DMS79 treated with DMSO at 0.1 percent for 48 hours (cell line): ENCODE measurements at regions not wholly inside any gene's neighbourhood (a gene's known extent, or its start where the extent isn't known, plus 50 kb on each side); places are given as distances from the start of the nearest gene placed in this dataset.
"Not testable (repeated sequence)": the region's sequence is repeated elsewhere in the genome, so short reads cannot be mapped to it uniquely, and the experiment has no call there.

Source experiments
- DNase-seq: peaks from one replicate; lab custom pipeline; 2025; lab: John Stamatoyannopoulos, UW

DNA sequence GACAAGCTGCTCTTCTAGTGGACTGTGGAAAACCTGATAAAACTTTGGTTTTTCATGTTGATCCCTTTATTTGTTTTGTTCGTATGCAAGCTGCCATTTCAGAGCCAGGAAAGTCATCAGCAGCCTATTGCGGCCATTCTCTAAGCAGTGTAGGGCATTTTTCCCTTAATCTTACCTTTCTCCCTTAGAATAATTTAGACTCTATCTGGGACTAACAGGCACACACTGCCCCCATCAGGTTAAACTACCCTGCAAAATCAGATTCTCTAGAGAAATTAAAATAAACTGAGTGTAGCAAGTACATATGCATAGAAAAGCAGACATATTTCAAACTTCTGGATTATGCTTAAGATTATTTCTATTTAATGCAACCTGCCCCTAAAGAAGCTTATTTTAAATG lies 347.5 kb downstream of the METTL4 start:
- no peak for DNase-seq

DNA sequence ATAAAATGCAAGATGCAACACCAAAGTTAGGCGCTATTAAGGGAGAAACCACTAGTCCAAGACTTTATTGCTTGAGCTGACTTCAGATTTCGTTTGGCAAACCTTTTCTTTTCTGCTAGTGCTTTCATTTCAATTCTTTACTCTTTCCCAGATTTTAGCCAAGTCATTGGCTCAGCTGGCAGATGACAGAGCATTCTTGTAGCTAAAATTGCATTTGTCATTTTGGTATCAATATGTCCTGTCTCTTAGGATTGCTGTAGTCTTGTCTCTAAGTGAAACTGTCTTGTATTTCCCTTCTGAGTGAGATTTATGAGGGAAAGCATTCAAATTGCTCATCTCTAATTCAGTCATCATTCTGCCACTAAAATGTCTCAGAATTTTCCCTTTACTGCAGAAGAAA lies 335.1 kb downstream of the METTL4 start:
- DNase-seq, result no peak

GRCh38 chr18:2237706-2238105 lies 333.6 kb downstream of the METTL4 start:
- DNase-seq, result no peak

DNA sequence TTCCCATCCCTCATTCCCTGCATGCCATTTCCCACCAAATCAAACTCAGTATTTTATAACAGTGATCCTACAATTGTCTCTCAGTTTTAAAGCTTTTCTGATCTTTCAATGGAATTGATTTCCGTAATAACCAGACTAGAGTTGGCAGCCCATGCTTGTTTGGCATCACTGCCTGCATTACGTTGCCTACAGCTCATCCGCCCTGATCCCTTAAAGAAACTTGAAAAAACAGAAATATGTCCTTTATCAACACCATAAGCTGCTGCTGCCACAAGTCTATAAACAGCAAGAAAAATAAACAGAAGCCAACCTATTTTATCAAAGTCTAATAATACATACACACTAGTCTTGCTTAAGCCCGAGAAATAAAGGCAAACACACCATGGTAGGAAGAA lies 331.0 kb downstream of the METTL4 start:
- DNase-seq, result no peak

DNA sequence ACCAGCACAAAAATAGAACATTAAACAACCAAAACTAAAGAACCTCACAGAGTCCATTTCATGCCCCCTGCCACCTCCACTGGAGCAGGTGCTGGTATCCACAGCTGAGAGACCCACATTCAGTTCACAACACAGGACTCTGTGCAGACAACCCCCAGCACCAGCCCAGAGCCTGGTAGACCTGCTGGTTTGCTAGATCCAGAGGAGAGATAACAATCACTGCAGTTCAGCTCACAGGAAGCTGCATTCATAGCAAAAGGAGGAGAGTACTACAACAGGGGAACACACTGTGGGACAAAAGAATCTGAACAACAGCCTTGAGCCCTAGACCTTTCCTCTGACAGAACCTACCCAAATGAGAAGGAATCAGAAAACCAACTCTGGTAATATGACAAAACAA lies 326.7 kb downstream of the METTL4 start:
- DNase-seq, result no peak

DNA sequence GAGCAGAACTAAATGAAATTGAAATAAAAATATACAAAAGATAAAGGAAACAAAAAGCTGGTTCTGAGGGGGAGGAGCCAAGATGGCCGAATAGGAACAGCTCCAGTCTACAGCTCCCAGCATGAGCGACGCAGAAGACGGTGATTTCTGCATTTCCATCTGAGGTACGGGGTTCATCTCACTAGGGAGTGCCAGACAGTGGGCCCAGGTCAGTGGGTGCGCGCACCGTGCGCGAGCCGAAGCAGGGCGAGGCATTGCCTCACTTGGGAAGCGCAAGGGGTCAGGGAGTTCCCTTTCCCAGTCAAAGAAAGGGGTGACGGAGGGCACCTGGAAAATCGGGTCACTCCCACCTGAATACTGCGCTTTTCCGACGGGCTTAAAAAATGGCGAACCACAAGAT lies 324.2 kb downstream of the METTL4 start:
- DNase-seq, result not testable (repeated sequence)

GRCh38 chr18:2254977-2255376 lies 316.3 kb downstream of the METTL4 start:
- DNase-seq, result no peak

DNA sequence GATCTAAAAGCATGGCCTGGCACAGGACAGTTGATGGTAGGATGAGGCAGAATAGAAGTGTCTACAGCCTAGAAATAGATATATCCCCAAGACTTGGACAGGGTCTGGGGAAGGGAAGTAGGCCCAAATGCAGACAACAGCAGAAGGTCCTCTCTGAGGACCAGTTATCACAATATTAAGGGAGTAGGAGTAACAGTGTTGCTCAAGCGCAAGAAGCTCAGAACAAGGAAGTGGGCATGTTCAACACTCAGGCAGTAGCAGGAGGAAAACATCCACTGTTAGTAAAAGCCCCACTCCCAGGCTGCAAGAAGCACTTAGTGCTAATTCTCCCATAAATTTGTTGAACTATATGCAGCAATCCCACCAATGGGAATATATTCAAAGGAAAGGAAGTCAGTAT lies 314.7 kb downstream of the METTL4 start:
- DNase-seq, result no peak

DNA sequence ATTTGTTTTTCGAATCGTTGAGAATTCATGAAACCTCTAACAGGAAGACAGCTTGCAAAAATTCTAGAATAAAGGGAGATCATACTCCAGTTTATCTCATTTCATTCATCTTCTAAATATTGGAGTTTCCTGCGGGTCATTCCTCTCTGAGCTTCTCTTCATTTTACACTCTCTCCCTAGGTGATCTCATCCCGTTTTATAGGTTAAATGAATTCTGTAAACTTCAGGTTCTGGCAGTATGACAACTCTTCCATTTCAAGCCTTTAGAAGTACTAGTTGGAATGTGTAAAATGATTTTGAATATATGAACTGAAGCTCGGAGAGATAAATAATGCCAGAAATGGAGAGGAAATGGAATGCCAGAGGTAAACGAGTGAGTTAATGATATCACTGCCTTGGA lies 312.4 kb downstream of the METTL4 start:
- DNase-seq, result no peak

DNA sequence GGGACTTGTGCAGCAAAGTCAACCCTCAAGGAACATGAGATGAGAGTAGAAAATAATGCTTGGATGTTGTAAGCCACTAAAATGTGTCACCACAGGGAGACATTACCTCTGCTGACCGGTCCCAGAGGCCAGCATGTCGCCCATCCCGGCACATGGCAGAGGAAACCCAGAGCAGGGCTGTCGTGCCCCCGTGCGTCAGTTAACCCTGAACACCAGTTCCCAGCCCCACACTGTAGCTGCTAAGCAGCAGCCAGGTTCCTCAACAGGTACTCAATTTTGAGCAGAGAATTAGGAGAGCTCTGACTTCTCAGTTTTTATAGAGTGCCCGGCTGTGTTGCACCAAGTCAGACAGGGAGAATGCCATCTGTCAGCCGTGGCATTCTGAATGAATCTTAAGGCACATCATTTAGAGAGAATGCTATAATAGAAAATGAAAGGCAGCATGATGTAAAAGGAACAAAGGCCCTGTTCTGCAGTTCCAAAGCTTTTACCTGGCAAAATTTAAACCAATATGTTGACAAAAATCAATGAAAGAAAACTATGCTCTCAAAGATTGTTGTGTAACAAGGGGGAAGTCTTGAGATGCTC lies 307.9 kb downstream of the METTL4 start:
- DNase-seq, result no peak

DNA sequence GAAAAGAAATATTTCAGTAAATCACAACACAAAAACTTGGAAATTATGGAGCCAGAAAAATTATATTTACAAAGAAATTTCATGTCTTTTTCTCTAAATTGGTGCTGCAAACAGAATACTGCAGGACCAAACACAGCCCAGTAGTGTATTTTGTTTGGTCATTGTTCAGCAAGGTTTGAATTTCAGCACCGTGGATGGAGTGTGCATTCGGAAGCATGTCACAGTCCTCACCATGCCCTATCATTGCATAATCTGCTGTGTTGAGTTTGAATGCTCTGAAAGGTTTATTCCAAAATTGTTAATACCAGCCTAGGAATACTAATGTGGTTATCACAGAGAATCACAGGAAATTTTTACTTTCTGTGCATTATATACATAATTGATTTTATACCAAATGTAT lies 296.7 kb downstream of the METTL4 start:
- no peak for DNase-seq

GRCh38 chr18:2281086-2281485 lies 290.2 kb downstream of the METTL4 start:
- no peak for DNase-seq

DNA sequence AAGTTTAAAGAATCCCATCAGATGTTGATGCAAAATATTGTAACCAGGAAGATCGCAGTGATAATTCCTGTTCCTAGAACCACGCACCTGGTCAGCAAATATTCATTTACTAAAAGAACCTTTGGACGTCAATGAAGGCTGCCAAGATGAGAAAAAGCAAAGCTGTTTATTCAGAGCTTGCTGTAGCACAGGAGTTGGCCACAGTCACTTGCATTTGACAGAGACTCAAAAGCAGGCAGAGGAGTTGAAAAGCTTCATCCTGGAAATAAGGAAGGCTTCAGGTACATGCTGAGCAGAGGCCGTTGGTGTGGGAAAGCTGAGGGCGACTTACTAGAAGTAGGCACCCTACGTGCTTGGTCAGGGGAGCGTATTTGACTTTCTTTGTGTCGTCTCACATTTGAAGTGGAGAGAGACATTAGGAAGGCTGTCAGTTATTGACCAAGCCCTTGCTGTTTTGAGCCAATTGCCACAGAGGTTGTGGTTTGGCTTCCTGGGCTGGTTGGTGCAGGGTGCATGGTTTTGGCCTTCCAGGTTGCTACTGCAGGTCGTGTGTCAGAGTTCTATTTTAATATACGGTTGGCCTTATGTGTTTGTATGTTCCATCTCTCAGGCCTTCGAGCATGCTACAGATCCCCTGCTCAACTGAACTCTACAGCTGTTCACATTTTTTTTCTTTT lies 289.6 kb downstream of the METTL4 start:
- DNase-seq, result no peak

DNA sequence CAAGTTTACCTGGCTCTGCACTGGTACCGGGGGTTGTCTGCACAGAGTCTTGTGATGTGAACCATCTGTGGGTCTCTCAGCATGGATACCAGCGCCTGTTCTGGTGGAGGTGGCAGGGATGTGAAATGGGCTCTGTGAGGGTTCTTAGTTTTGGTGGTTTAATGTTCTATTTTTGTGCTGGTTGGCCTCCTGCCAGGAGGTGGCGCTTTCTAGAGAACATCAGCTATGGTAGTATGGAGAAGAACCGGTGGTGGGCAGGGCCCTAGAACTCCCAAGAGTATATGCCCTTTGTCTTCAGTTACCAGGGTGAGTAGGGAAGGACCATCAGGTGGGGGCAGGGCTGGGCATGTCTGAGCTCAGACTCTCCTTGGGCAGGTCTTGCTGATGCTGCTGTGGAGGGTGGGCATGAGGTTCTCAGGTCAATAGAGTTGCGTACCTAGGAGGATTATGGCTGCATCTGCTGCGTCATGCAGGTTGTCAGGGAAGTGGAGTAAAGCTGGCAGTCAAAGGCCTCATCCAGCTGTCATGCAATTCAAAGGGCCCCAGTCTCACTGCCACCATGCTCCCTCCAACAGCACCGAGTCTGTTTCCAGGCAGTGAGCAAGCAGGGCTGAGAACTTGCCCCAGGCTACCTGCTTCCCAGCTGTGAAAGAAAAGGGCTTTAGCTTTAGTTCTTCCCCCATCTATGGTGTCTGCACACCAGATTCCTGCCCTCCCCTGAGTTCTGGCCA lies 278.0 kb downstream of the METTL4 start:
- DNase-seq, result no peak

DNA sequence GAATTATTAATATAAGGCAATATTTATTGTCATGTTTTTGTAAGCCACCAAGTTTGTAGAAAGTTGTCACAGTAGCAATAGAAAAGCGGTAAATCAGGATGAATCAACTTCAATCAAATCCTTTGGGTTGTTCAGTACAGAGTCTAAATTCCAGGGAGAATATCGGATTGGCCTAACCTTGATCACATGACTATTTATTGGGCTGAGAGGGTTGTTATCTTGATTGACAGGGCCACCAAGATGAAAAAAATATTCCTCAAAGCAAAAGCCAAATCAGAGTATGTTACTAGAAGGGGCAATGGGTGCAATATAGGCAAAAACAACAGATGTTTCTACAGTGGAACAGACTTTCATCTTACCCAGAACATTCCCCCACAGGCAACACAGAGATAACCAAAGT lies 270.0 kb downstream of the METTL4 start:
- no peak for DNase-seq

- DNase-seq, result no peak
Measured at GRCh38 chr18:2302012-2302411, 269.3 kb downstream of the METTL4 start.

DNA sequence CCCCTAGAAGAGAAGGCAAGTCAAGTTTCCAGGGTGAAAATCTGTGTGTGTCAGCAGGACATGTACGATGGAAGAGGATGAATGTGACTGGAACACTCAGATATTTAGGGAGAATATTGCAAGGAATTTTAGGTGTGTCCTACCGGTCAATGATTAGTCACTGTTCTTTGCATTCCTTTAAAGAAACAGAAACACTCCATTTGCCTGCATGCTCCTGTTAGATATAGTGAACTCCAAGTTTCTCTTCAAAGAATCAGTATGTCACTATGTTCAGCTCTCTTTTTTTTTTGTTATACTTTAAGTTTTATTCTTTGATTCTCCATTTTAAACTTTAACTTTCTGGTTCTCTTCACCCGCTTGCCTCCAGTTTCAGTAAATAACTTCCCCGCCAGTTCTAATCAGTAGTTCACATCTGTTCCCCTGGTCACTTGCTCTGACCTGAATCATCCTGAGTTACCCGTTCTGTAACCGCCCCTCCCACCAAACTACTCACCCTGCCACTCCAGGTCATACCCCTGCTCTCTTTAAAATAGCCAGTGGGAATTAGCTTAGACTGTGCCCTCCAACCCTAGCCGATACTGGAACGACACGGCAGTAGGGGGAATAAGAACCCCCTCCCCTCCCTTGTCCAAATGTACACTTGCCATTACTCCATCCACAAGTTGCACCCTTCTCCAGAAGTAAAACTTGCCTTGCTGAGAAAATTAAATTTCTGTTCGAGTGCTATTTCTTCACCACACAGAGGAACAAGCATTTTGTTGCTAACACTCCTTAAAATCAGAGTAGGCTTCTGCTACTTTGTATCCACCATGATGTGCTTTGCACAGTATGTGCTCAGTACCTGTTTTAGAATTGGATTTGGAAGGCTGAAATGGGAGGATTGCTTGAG lies 268.4 kb downstream of the METTL4 start:
- DNase-seq, result no peak

DNA sequence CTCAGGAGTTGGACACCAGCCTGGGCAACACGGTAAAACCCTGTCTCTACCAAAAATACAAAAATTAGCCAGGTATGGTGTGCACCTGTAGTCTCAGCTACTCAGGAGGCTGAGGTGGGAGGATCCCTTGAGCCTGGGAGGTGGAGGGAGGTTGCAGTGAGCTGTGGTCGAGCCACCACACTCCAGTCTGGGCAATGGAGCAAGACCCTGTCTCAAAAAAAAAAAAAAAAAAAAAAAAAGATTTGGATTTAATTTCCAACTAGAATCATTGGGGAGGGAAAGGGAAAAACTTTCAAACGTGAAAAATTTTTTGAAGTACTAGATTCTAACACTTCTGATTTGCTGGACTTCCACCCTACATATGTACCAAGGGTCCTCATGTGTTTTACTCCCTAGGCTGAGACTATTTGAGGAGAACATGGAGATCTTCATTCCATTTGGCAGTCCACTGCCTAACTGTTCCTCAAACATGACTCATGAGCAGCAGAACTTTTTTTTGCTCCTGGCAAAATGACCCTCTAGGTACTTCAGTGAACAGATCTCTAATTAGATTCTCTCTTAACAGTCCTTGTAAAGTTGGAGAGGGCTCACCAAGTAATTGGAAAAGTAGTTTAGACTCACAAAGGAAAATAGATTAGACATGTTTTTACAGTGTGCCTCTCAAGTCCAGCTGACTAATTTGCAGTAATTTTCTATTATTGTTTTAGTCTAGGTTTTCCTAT lies 267.6 kb downstream of the METTL4 start:
- DNase-seq, result peak; percentile 30

GRCh38 chr18:2304378-2305175 lies 266.7 kb downstream of the METTL4 start:
- DNase-seq, result no peak

GRCh38 chr18:2306606-2307005 lies 264.7 kb downstream of the METTL4 start:
- DNase-seq, result no peak

DNA sequence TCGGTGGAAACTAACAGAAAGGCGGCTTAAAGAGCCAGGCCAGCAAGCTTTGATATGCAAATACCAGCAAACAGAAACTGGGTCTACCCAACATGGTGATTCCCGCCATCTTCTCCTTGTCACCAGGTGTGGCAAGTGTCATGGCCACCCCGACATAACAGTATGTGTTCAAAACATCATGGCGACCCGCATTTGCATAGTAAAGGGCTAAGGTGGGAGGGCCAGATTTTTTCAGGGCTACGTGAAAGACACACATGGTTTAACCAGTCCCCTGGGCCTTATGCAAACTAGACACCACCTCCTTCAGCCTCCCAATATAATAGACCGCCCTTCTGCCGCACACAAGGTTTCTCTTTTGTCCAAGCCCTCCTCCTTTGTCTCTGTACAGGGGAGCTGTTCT lies 260.4 kb downstream of the METTL4 start:
- no peak for DNase-seq
